Endothelial cell of umbilical vein (primary cell): ENCODE measurements at regions not wholly inside any gene's neighbourhood (a gene's known extent, or its start where the extent isn't known, plus 50 kb on each side); places are given as distances from the start of the nearest gene placed in this dataset.

Source experiments
- BruUV-seq: library from RNA; stranded (reverse); fragments of 400-500 nt; replicated peaks from 2 replicates; lab custom pipeline; 2021; lab: Mats Ljungman, UMichigan
- CTCF ChIA-PET: fragments of 300-600, 350-600 bp; sonication (Branson Sonifier 250); formaldehyde crosslinking; loops from one replicate; lab custom pipeline; 2021; ENCODE audit warnings: antibody characterized with exemption, inconsistent platforms; lab: Charles Lee
- POLR2A ChIA-PET: fragments of 300-600, 350-600 bp; sonication (Branson Sonifier 250); formaldehyde crosslinking; loops from one replicate; lab custom pipeline; 2021; ENCODE audit warnings: antibody characterized with exemption, inconsistent platforms; lab: Charles Lee
- DNase-seq: peaks from one replicate; pipeline ENCODE4 v3.0.0-alpha.2; 2011; ENCODE audit warnings: low read depth, low spot score
- FAIRE-seq: peaks from 2 replicates; lab custom pipeline; 2011; peaks lifted over from hg19 to GRCh38; lab: Jason Lieb, UNC
- H2AFZ ChIP-seq: 2 replicates; pipeline ENCODE4 v1.6.0; 2012; ENCODE audit warnings: low read depth, low read length, control low read depth, inconsistent platforms
- H3K27ac ChIP-seq: 2 replicates; pipeline ENCODE4 v1.5.1; 2011; ENCODE audit warnings: low read depth, mild to moderate bottlenecking, control low read depth, low read length, moderate library complexity; ENCODE audit not compliant: insufficient read depth
- H3K27me3 ChIP-seq, 2 experiments: 2 replicates each; pipeline versions ENCODE4 v1.6.0 to v1.6.1; 2011; ENCODE audit warnings: low read length in 2 of 2, mixed read lengths in 1 of 2; ENCODE audit not compliant: control insufficient read depth in 2 of 2, insufficient read depth in 2 of 2
- H3K36me3 ChIP-seq, 2 experiments: 2 replicates in 1 of 2; 3 replicates in 1 of 2; pipeline ENCODE4 v1.5.1; 2011; ENCODE audit warnings: low read length in 2 of 2, mild to moderate bottlenecking in 1 of 2, moderate library complexity in 1 of 2; ENCODE audit not compliant: control insufficient read depth in 2 of 2, insufficient read depth in 2 of 2; ENCODE audit errors: extremely low read depth in 1 of 2
- H3K4me1 ChIP-seq: 3 replicates; pipeline ENCODE4 v1.5.1; 2011; ENCODE audit warnings: mild to moderate bottlenecking, low read length; ENCODE audit not compliant: control insufficient read depth, insufficient read depth; ENCODE audit errors: extremely low read depth
- H3K4me2 ChIP-seq: 2 replicates; pipeline ENCODE4 v1.6.1; 2011; ENCODE audit warnings: low read length, control low read depth, mixed read lengths; ENCODE audit not compliant: insufficient read depth
- H3K4me3 ChIP-seq, 3 experiments: fragments of 200-600 bp in 1 of 3; sonication (generic), shearing (Covaris generic) in 1 of 3; replicated peaks in 1 of 3; 2 replicates each; pipeline ENCODE4 v1.5.1; 2011 to 2016; ENCODE audit warnings: control low read depth in 3 of 3, low read length in 3 of 3, mild to moderate bottlenecking in 2 of 3, inconsistent platforms in 1 of 3, low read depth in 1 of 3, moderate library complexity in 1 of 3; ENCODE audit not compliant: insufficient read depth in 1 of 3
- H3K79me2 ChIP-seq: 2 replicates; pipeline ENCODE4 v1.6.0; 2012; ENCODE audit warnings: low read length, inconsistent platforms; ENCODE audit not compliant: control insufficient read depth, insufficient read depth
- H3K9ac ChIP-seq: replicated peaks from 2 replicates; pipeline ENCODE3; 2011; ENCODE audit warnings: low read length, control low read depth; ENCODE audit not compliant: insufficient read depth; ENCODE audit errors: extremely low read depth
- H3K9me1 ChIP-seq: replicated peaks from 3 replicates; pipeline ENCODE4 v1.6.0; 2011; ENCODE audit warnings: mild to moderate bottlenecking, low read length; ENCODE audit not compliant: control insufficient read depth, insufficient read depth; ENCODE audit errors: extremely low read depth
- H3K9me3 ChIP-seq: replicated peaks from 2 replicates; pipeline ENCODE4 v1.5.1; 2012; ENCODE audit warnings: low read length, inconsistent platforms; ENCODE audit not compliant: control insufficient read depth, insufficient read depth
- H4K20me1 ChIP-seq: replicated peaks from 2 replicates; pipeline ENCODE3; 2011; ENCODE audit warnings: mild to moderate bottlenecking, low read length; ENCODE audit not compliant: control insufficient read depth, insufficient read depth; ENCODE audit errors: extremely low read depth
- EZH2 ChIP-seq: IDR thresholded peaks from 2 replicates; pipeline ENCODE4 v1.6.1; 2012; ENCODE audit warnings: borderline replicate concordance, low read depth, mild to moderate bottlenecking, moderate library complexity, low read length, inconsistent platforms; ENCODE audit not compliant: severe bottlenecking
- FOS ChIP-seq: IDR thresholded peaks from 2 replicates; pipeline ENCODE4 v1.6.1; 2011; ENCODE audit warnings: mild to moderate bottlenecking, low read length, moderate library complexity, borderline replicate concordance; ENCODE audit not compliant: insufficient read depth
- GATA2 ChIP-seq: IDR thresholded peaks from 2 replicates; pipeline ENCODE4 v1.7.0; 2011; ENCODE audit warnings: low read depth, mild to moderate bottlenecking, moderate library complexity, mixed read lengths, low read length; ENCODE audit not compliant: insufficient read length, insufficient read depth
- JUN ChIP-seq: IDR thresholded peaks from 2 replicates; pipeline ENCODE4 v1.6.1; 2011; ENCODE audit warnings: borderline replicate concordance, low read depth; ENCODE audit not compliant: insufficient read length, insufficient read depth
- MYC ChIP-seq: IDR thresholded peaks from one replicate; pipeline ENCODE4 v1.6.1; 2011; ENCODE audit warnings: mild to moderate bottlenecking, low read depth, low read length
- POLR2A ChIP-seq: IDR thresholded peaks from 2 replicates; pipeline ENCODE4 v1.6.1; 2012; ENCODE audit warnings: low read depth, mild to moderate bottlenecking, control low read depth, low read length
- POLR2AphosphoS5 ChIP-seq: IDR thresholded peaks from 2 replicates; pipeline ENCODE4 v1.6.1; 2012; ENCODE audit warnings: low read depth, mild to moderate bottlenecking, control low read depth, low read length, moderate library complexity; ENCODE audit not compliant: insufficient read depth
- dilution Hi-C: fragments of 300-500 bp; cut with MboI; formaldehyde crosslinking; loops from one replicate; pipeline ENCODE4 v1.15.0; 2019; ENCODE audit warnings: low sequenced_read_pairs; ENCODE audit not compliant: extremely low pct_ligation_motif_present
- intact Hi-C: fragments of 100-400 bp; cut with micrococcal nuclease; formaldehyde crosslinking; loops from one replicate; pipeline ENCODE4 v1.10.0; 2022
- TF ChIP-seq, protein P1 (sequence below): IDR thresholded peaks from 2 replicates; pipeline ENCODE4 v1.6.1; 2011; ENCODE audit not compliant: insufficient read depth, insufficient read length
- TF ChIP-seq, protein P2 (sequence below), 2 donors: IDR thresholded peaks; 1 replicate in 1 of 2; 2 replicates in 1 of 2; pipeline ENCODE4 v1.5.1; 2011; ENCODE audit warnings: low read length in 2 of 2, mild to moderate bottlenecking in 2 of 2, moderate library complexity in 2 of 2, control low read depth in 1 of 2, inconsistent platforms in 1 of 2, low read depth in 1 of 2; ENCODE audit not compliant: insufficient read depth in 1 of 2; ENCODE audit errors: extremely low read depth in 1 of 2

DNA sequence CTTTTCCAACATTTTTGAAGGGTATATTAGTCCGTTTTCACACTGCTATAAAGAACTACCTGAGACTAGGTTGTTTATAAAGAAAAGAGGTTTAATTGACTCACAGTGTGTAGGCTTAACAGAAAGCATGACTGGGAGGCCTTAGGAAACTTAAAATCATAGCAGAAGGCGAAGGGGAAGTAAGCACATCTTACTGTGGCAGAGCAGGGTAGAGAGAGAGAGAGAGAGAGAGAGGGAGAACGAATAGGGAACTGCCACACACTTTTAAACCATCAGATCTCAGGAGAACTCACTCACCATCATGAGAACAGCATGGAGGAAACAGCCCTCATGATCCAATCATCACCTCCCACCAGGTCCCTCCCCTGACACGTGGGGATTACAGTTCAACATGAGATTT is 420.3 kb downstream of the SOCS6 start:
- Histone ChIP-seq H3K27ac (no peak overlapping the region), H4K20me1 (no peaks in the 10 kb centered on the region), H3K4me3 (no peak overlapping the region), H3K4me2 (no peak overlapping the region), H3K79me2 (no peaks in the 10 kb centered on the region), H3K27me3 (no peaks in the 10 kb centered on the region), H2AFZ (no peak overlapping the region), H3K9me1 (no peaks in the 10 kb centered on the region), H3K36me3 (no peaks in the 10 kb centered on the region), H3K4me1 (no peaks in the 10 kb centered on the region), H3K9me3 (no peaks in the 10 kb centered on the region), H3K9ac (no peak overlapping the region)
- intact Hi-C loops (no loop called here), dilution Hi-C loops (no loop called here)
- no TSS peak for BruUV-seq
- TF ChIP-seq FOS (no peak), JUN (no peak)
- DNase-seq (no peak), FAIRE-seq (no peak)
- POLR2A ChIA-PET: no interaction called here
- CTCF ChIA-PET: interaction anchor here (0.8 kb wide), 1 partner anchor 73 kb away, joined by 3 read pairs; no protein-coding TSS in a partner anchor

DNA sequence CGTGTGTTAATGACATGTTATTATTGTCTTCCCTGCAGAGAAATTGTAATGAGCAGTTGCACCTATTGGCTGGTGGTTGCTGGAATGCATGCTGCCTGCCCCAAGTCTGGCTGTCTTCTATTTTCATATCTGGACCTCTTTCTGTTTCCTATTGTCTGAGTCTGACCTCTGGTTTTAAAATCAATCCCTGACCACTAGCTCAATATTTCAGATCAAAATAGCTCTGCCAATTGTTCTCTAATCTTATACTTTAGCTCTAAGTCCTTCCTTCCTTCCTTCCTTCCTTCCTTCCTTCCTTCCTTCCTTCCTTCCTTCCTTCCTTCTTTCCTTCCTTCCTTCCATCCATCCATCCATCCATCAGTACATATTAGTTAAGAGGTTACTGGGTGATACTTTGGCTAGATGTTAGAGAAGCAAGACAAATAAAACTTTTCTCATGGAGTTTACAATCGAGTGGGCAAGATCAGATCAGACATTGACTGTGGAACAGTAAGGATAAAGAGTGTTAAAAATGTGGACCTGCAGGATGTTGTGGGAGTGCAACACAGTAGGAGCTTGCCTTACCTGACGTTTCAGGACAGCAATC is 417.1 kb downstream of the SOCS6 start:
- Histone ChIP-seq H3K4me3 (no peak overlapping the region), H3K9ac (no peak overlapping the region), H3K79me2 (no peaks in the 10 kb centered on the region), H3K27ac (no peak overlapping the region), H3K27me3 (no peaks in the 10 kb centered on the region), H4K20me1 (no peaks in the 10 kb centered on the region), H3K4me1 (no peaks in the 10 kb centered on the region), H3K9me3 (no peaks in the 10 kb centered on the region), H2AFZ (no peak overlapping the region), H3K36me3 (no peaks in the 10 kb centered on the region), H3K4me2 (no peak overlapping the region), H3K9me1 (no peaks in the 10 kb centered on the region)
- TF ChIP-seq, protein P1, sequence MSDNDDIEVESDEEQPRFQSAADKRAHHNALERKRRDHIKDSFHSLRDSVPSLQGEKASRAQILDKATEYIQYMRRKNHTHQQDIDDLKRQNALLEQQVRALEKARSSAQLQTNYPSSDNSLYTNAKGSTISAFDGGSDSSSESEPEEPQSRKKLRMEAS: no peak
- TF ChIP-seq, protein P2, sequence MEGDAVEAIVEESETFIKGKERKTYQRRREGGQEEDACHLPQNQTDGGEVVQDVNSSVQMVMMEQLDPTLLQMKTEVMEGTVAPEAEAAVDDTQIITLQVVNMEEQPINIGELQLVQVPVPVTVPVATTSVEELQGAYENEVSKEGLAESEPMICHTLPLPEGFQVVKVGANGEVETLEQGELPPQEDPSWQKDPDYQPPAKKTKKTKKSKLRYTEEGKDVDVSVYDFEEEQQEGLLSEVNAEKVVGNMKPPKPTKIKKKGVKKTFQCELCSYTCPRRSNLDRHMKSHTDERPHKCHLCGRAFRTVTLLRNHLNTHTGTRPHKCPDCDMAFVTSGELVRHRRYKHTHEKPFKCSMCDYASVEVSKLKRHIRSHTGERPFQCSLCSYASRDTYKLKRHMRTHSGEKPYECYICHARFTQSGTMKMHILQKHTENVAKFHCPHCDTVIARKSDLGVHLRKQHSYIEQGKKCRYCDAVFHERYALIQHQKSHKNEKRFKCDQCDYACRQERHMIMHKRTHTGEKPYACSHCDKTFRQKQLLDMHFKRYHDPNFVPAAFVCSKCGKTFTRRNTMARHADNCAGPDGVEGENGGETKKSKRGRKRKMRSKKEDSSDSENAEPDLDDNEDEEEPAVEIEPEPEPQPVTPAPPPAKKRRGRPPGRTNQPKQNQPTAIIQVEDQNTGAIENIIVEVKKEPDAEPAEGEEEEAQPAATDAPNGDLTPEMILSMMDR (IDR thresholded peaks at IDR 0.05; ENCODE audit: extremely low read depth in 1 of 2, insufficient read depth in 1 of 2, low read depth in 1 of 2, low read length in 2 of 2): no peak
- TF ChIP-seq POLR2A (no peak), EZH2 (no peak), JUN (no peak), MYC (no peak), POLR2AphosphoS5 (no peak), FOS (no peak), GATA2 (no peak)
- ChIA-PET POLR2A (no interaction called here), CTCF (no interaction called here)
- FAIRE-seq (no peak), DNase-seq (no peak)
- dilution Hi-C loops: no loop called here
- intact Hi-C loops: no loop called here
- BruUV-seq: no TSS peak
